SK-MEL-5 (cell line): ENCODE measurements at regions not wholly inside any gene's neighbourhood (a gene's known extent, or its start where the extent isn't known, plus 50 kb on each side); places are given as distances from the start of the nearest gene placed in this dataset.

ENCODE experiments used
- DNase-seq: peaks from one replicate; pipeline ENCODE4 v3.0.0-alpha.2; 2016; ENCODE audit warnings: low read depth, low spot score
- in situ Hi-C: cut with HindIII; loops from 2 replicates; pipeline ENCODE4 v1.10.0; 2016; ENCODE audit warnings: low sequenced_read_pairs, high pct_unique_total_duplicates, low pct_unique_long_range_greater_than_20kb

GRCh38 chr9:113755433-113755832 lies 120.7 kb upstream of the ZNF618 start:
- no peak for DNase-seq
- in situ Hi-C loops = no loop called here

DNA sequence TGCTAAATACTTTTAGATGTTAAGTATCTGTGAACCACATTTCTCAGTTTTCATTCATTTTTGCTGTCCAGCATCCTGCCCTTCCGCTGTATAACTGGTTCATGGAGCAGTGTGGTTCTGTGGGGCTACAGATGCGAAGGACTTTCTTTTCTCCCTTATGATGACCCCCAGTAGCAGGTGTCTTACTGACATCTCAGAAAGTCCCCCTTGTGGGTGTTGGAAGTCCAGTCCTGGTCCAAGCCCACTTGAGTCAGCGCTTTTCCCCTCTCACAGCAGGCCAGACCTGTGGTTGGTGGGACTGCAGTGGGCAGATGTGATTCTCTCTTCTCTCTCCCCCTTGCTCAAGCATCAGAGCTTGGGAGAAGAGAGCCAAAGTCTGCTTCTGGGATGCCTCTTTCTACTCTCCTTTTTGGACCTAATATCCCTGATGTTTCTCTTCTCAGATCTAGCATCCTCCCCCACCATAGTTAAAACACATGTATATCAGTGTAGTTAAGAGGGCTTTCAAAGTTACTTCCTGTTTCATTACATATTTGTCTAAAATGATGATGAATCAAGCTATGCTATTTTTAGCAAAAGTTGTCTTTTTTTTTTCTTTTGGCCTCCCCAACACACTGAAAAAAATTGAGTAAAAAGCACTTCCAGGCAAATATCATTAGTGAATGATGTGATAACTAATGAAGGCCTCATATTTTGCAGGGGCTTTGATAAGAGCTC lies 119.5 kb upstream of the ZNF618 start:
- in situ Hi-C loops = no loop called here
- DNase-seq = no peak

DNA sequence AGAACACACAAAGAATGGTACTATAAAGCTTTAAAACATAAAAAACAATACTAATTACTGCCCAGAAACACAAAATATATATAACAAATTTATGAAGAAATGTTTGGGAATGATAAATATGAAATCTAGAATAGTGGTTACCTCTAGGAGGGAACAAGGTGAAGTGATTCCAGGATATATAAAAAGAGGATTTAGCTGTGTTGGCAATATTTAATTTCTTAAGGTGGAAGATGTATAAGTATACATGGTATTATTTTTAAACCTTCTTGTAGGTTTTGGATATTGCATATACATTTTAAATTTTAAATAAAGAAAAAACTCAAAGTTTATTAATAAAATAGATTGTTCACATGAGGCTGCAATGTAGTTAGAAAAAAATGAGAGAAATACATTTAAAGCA lies 112.7 kb upstream of the ZNF618 start:
- no peak for DNase-seq
- in situ Hi-C loops = no loop called here

DNA sequence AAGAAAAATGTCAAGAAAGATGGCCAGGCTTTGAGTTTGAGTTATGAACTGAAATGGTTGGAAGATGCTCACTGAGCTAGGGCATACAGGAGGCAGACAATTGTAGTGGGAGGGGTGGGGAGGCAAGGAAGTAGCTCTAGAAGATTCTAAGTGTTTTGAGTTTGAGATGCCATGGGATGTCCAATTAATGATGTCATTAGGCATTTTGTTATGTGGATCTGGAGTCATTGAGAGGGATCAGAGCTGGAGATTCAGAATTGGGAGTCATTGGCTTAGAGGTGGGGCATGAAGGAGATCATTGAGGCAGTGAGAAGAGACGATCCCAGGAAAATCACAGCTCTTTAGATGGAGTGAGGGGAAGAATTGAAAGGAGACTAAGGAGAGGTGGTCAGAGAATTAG lies 111.5 kb upstream of the ZNF618 start:
- DNase-seq = no peak
- in situ Hi-C loops = no loop called here

DNA sequence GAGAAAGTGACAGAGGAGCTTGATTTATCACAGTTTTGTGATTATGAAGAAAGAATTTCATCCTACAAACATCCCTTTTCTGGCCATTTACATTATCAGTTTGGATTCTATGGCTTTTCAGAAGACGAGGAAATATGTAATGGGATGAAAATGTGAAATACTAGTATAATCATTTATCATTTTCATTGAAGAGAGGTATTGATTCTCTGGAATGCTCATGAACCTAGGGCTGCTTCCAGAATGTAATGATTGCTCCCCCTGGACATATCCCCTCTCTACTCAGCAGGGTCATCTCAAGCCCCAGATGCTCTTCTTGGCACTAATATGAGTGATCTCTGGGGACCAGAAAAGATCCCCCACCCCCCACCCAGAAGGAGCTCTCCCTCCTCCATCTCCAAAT lies 106.7 kb upstream of the ZNF618 start:
- in situ Hi-C loops = no loop called here
- no peak for DNase-seq

GRCh38 chr9:113770396-113770795 lies 105.7 kb upstream of the ZNF618 start:
- in situ Hi-C loops = no loop called here
- DNase-seq = no peak

GRCh38 chr9:113771199-113771598 lies 104.9 kb upstream of the ZNF618 start:
- DNase-seq = no peak
- in situ Hi-C loops = no loop called here

GRCh38 chr9:113772121-113772810 lies 103.8 kb upstream of the ZNF618 start:
- no peak for DNase-seq
- in situ Hi-C loops = no loop called here

DNA sequence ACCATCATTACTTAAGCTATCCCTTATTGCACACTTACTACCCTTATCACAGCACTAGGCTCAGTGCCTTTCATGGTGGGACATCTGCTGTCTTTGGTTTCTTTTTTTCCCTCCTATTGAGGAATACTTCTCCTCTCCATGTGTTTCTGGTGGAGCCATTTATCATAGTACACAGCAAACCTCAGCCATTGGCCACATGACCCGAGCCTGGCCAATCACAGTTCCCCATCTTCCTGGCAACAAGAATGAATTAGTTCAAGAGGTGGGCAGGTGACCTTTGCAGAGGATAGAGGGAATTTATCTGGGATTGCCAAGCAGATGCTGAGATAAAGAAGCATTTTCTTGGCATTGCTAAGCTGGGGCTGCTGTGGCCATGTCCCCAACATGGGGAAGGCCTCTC lies 101.1 kb upstream of the ZNF618 start:
- DNase-seq = peak; percentile 4
- in situ Hi-C loops = no loop called here

- in situ Hi-C loops = no loop called here
- DNase-seq = no peak
Observed at GRCh38 chr9:113775749-113776148, 100.4 kb upstream of the ZNF618 start.

DNA sequence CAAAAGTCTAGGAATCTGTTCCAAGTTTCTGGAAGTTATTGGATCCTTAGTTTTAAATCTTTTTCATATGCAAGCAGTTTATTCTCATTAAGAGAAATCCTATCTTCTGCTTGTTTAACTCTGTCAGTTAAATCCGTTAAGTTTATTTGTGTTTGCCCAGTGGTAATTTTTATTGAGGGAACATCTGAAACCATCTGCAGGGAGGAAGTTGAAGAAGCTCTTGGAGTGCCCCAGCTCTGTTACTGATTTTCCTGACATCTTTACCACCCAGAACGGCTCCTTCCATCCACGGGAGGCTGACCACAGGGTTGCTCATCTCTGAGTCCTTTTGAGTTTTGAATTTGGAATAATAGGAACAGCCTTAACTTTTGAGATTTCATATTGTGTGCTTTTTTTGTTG lies 99.9 kb upstream of the ZNF618 start:
- no peak for DNase-seq
- in situ Hi-C loops = no loop called here

- no peak for DNase-seq
- in situ Hi-C loops = no loop called here
Observed at GRCh38 chr9:113781381-113781780, 94.7 kb upstream of the ZNF618 start.

DNA sequence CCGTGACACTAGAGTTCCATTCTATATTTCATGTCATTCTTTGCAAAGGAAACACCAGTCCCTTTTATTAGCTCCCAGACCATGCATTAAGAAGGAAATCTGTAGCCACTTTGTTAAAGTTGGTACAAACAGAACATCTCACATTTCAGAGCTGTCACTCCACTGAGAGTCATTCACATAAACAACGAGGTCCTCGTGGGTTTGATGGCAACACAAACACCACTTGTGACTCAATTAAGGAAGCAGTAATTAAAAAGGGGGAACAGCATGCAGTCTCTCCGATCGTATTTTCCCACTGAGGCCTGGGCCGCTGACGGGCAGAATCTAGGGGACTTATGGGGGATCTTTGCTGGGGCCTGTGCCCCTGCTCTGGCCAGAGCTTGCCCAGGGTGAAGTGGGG lies 94.2 kb upstream of the ZNF618 start:
- peak; percentile 32 for DNase-seq
- in situ Hi-C loops = no loop called here

GRCh38 chr9:113783475-113783874 lies 92.6 kb upstream of the ZNF618 start:
- in situ Hi-C loops = no loop called here
- DNase-seq = no peak

DNA sequence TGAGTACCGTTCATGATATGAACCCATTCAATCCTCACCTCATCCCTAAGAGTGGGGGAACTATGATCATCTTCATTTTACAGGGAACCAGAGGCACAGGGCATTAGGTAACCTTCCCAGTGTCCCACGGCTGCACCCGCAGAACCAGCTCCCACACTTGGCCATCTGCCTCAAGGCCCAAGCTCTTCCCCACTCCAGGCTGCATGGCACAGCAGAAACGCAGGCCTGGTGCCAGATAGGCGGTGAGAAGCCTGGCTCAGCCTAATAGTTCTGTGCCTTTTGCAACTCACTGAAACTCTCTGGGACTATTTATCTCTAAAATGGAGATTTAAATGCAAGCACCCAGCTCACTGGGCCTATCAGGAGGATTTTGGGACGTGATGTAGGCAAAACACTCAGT lies 90.8 kb upstream of the ZNF618 start:
- in situ Hi-C loops = no loop called here
- DNase-seq = no peak

DNA sequence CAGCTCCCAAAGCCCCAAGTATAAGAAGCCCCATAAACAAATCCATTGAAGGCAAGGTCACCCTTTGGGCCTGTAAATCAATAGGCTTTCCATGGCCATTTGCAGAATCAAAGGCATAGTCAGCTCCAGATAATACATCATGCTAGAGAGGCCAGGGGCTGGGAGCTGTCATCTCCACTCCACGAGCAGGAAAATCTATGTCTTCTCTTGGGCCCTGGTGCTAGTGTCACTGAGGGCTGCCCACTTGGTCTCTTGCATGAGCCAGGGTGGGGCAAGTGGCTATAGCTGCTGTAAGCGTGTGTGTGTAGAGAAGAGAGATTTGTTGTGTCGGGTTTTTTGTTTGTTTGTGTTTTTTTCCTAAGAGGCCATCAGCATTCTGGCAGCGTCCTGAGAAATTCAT lies 90.0 kb upstream of the ZNF618 start:
- DNase-seq = no peak
- in situ Hi-C loops = no loop called here

DNA sequence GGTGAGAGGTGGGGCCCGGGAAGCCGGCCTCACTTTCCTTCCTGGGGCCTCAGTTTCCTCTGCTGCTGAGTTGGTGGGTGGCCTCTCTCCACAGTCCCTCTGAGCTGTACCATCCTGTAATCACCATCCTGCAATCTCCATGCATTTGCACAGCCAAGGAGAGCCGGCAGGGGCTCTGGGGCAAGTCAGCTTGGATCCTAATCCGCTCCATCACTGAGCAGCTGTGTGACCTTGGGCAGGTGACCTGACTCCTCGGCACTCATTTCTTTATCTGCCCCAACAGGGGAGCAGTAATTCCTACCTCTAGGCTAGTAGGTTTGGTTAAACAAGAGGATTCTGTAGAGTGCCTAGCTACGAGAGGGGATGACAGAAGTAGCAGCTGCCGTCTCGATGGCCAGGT lies 88.2 kb upstream of the ZNF618 start:
- DNase-seq = no peak
- in situ Hi-C loops = no loop called here

DNA sequence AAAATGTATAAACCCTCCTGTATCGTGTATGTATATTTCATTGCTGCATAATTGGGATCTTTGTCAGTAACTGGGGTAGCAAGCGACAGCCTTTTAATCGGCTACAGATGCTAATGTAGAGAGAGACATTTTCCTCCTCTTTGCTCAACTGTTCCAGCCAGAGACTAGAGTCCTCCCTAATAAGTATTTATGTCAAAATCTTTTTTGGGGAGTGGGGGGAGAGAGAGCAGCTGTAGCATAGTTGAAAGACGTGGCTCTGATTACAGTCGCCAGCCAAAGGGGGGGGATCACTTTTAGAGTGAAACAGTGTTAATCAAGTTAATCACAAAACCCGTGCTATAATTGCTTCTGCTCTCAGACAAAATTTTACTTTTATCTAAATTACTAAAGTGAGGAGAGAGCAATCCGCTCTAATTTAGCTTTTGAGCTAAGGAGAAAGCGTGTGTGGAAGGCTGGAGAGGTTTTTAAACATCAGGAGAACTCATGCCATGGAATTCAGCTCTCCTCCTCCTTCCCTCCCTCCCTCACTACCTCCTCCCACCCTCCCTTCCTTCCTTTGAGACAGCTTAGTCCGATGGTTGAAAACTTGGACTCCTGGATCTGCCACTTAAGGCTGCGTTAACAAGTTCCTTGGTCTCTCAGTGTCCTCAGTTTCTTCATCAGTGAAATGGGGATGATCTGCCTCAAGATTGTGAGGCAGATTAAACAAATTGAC lies 87.3 kb upstream of the ZNF618 start:
- no peak for DNase-seq
- in situ Hi-C loops = no loop called here

DNA sequence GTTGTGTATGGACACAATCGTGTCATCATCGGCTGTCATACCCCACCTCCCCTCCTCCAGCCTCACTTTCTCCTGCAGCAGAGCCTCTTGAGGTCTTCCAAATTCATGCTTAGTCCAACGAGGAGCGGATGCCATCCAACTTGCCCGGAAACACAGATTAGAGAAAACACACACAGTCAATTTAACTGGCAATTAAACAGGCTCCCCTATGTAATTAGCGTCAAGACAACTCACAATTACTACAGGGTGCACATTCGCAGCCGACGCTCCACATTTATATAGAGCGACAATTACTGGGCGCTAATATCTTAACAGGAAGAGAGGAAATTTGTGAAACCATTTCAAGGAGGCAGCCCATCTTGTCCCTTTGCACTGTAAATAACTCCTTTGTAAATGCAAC lies 86.0 kb upstream of the ZNF618 start:
- in situ Hi-C loops = no loop called here
- DNase-seq = no peak
